H1 (cell line): ENCODE measurements at regions not wholly inside any gene's neighbourhood (a gene's known extent, or its start where the extent isn't known, plus 50 kb on each side); places are given as distances from the start of the nearest gene placed in this dataset.

Experiments used
- BACH1 ChIP-seq: IDR thresholded peaks from 2 replicates; pipeline ENCODE4 v1.6.1; 2012; ENCODE audit warnings: low read length, improper control_type of control experiment
- CEBPB ChIP-seq: IDR thresholded peaks from 2 replicates; pipeline ENCODE4 v1.6.1; 2012; ENCODE audit warnings: low read depth, low read length
- CHD2 ChIP-seq: IDR thresholded peaks from 2 replicates; pipeline ENCODE4 v1.6.1; 2012; ENCODE audit warnings: low read length, improper control_type of control experiment
- EZH2 ChIP-seq: fragments of 200-600 bp; sonication (generic); IDR thresholded peaks from 2 replicates; pipeline ENCODE4 v1.7.1; 2012; ENCODE audit warnings: low read depth, mild to moderate bottlenecking, moderate library complexity, low read length, inconsistent platforms; ENCODE audit not compliant: severe bottlenecking
- FOSL1 ChIP-seq: IDR thresholded peaks from 2 replicates; pipeline ENCODE4 v1.6.1; 2011; ENCODE audit warnings: mild to moderate bottlenecking, low read depth, low read length, moderate library complexity; ENCODE audit not compliant: insufficient read depth
- GTF2F1 ChIP-seq: IDR thresholded peaks from 2 replicates; pipeline ENCODE4 v1.6.1; 2012; ENCODE audit warnings: low read depth, low read length, improper control_type of control experiment, borderline replicate concordance
- JUND ChIP-seq: IDR thresholded peaks from 2 replicates; pipeline ENCODE4 v1.6.1; 2011; ENCODE audit warnings: mild to moderate bottlenecking, improper control_type of control experiment, low read length
- POLR2A ChIP-seq, 2 experiments: IDR thresholded peaks; 1 replicate in 1 of 2; 2 replicates in 1 of 2; pipeline ENCODE4 v1.6.1; 2011; ENCODE audit warnings: low read depth in 2 of 2, low read length in 2 of 2, mild to moderate bottlenecking in 2 of 2; ENCODE audit errors: control extremely low read depth in 1 of 2
- SP2 ChIP-seq: IDR thresholded peaks from 2 replicates; pipeline ENCODE4 v1.6.1; 2012; ENCODE audit warnings: mild to moderate bottlenecking, low read length, inconsistent platforms
- SP4 ChIP-seq: IDR thresholded peaks from 2 replicates; pipeline ENCODE4 v1.6.1; 2012; ENCODE audit warnings: low read length, inconsistent platforms
- TBP ChIP-seq: IDR thresholded peaks from 2 replicates; pipeline ENCODE4 v1.6.1; 2011; ENCODE audit warnings: low read depth, low read length, improper control_type of control experiment
- TEAD4 ChIP-seq: IDR thresholded peaks from 2 replicates; pipeline ENCODE4 v1.6.1; 2012; ENCODE audit warnings: low read depth, low read length, inconsistent platforms, mixed read lengths
- TF ChIP-seq, protein P1 (sequence below), 3 experiments: IDR thresholded peaks; 1 replicate in 2 of 3; 2 replicates in 1 of 3; pipeline versions ENCODE4 v1.5.1 to v1.6.1; 2011; ENCODE audit warnings: low read length in 3 of 3, mild to moderate bottlenecking in 3 of 3, inconsistent platforms in 2 of 3, low read depth in 1 of 3, moderate library complexity in 1 of 3; ENCODE audit not compliant: insufficient read depth in 1 of 3; ENCODE audit errors: control extremely low read depth in 1 of 3
- TF ChIP-seq, protein P2 (sequence below): IDR thresholded peaks from 2 replicates; pipeline ENCODE4 v1.6.1; 2011; ENCODE audit warnings: low read length, improper control_type of control experiment

DNA sequence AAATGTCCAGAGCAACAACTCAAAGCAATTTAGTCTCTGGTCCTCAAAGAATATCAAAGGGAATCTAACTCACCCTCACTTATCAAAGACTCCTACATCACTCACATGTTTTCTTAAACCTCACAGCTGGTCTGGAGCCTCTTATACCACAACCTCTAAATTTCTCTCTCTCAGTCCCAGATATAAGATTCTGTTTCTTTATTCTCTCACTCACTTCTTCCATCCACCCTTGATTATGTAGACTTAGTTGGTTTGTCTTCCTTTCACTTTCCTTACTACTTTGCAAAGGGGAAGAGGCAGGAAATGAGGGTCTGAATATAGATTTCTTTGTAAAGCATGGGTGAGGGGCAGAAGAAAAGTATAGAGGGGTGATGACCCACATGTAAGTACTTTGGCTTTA, 75.4 kb upstream of the STARD4 start:
- TF ChIP-seq POLR2A (IDR thresholded peaks at IDR 0.05; ENCODE audit: control extremely low read depth in 1 of 2, low read depth in 2 of 2, low read length in 2 of 2) (no peak), CEBPB (no peak), JUND (no peak), GTF2F1 (no peak), CHD2 (no peak), TBP (no peak), SP4 (no peak), FOSL1 (no peak), BACH1 (no peak), EZH2 (no peak), SP2 (no peak), TEAD4 (no peak)
- TF ChIP-seq, protein P1, sequence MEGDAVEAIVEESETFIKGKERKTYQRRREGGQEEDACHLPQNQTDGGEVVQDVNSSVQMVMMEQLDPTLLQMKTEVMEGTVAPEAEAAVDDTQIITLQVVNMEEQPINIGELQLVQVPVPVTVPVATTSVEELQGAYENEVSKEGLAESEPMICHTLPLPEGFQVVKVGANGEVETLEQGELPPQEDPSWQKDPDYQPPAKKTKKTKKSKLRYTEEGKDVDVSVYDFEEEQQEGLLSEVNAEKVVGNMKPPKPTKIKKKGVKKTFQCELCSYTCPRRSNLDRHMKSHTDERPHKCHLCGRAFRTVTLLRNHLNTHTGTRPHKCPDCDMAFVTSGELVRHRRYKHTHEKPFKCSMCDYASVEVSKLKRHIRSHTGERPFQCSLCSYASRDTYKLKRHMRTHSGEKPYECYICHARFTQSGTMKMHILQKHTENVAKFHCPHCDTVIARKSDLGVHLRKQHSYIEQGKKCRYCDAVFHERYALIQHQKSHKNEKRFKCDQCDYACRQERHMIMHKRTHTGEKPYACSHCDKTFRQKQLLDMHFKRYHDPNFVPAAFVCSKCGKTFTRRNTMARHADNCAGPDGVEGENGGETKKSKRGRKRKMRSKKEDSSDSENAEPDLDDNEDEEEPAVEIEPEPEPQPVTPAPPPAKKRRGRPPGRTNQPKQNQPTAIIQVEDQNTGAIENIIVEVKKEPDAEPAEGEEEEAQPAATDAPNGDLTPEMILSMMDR (IDR thresholded peaks at IDR 0.05; ENCODE audit: control extremely low read depth in 1 of 3, insufficient read depth in 1 of 3, low read depth in 1 of 3, low read length in 3 of 3): no peak
- TF ChIP-seq, protein P2, sequence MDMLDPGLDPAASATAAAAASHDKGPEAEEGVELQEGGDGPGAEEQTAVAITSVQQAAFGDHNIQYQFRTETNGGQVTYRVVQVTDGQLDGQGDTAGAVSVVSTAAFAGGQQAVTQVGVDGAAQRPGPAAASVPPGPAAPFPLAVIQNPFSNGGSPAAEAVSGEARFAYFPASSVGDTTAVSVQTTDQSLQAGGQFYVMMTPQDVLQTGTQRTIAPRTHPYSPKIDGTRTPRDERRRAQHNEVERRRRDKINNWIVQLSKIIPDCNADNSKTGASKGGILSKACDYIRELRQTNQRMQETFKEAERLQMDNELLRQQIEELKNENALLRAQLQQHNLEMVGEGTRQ: no peak
